ENCODE measurements at regions not wholly inside any gene's neighbourhood (a gene's known extent, or its start where the extent isn't known, plus 50 kb on each side); places are given as distances from the start of the nearest gene placed in this dataset.

GRCh38 chr6:133697185-133697584 is 191.7 kb upstream of the TCF21 start:
- H3K9me3 Mint-ChIP-seq (ENCODE audit: low read depth, unreplicated experiment), result peaks cover 4% of the 10 kb centered on the region
- H3K36me3 Mint-ChIP-seq (ENCODE audit: insufficient read depth, unreplicated experiment), result no peaks in the 10 kb centered on the region
- no peak for DNase-seq
- H3K4me1 Mint-ChIP-seq (ENCODE audit: low read depth, unreplicated experiment), result no peaks in the 10 kb centered on the region
- CTCF ChIA-PET, result no interaction called here
- H3K4me3 Mint-ChIP-seq (ENCODE audit: low read depth, unreplicated experiment), result no peak overlapping the region
- no TSS peak for BruUV-seq (replicated peaks)
- no peaks in the 10 kb centered on the region for H3K27me3 Mint-ChIP-seq (ENCODE audit: unreplicated experiment)
- no peak for TF ChIP-seq CTCF (IDR thresholded peaks at IDR 0.05; ENCODE audit: unreplicated experiment)
- intact Hi-C loops (cut with micrococcal nuclease; ENCODE audit: unreplicated experiment), result no loop called here
- H3K27ac Mint-ChIP-seq (ENCODE audit: unreplicated experiment), result no peak overlapping the region

- intact Hi-C loops (cut with micrococcal nuclease; ENCODE audit: unreplicated experiment), result no loop called here
- Mint-ChIP-seq H3K36me3 (ENCODE audit: insufficient read depth, unreplicated experiment) (no peaks in the 10 kb centered on the region), H3K4me1 (ENCODE audit: low read depth, unreplicated experiment) (no peaks in the 10 kb centered on the region), H3K27me3 (ENCODE audit: unreplicated experiment) (no peaks in the 10 kb centered on the region), H3K4me3 (ENCODE audit: low read depth, unreplicated experiment) (no peak overlapping the region), H3K27ac (ENCODE audit: unreplicated experiment) (no peak overlapping the region), H3K9me3 (ENCODE audit: low read depth, unreplicated experiment) (peaks cover 4% of the 10 kb centered on the region)
- DNase-seq, result no peak
- TF ChIP-seq CTCF (IDR thresholded peaks at IDR 0.05; ENCODE audit: unreplicated experiment), result no peak
- CTCF ChIA-PET, result no interaction called here
- no TSS peak for BruUV-seq (replicated peaks)
Measured at GRCh38 chr6:133697666-133698065, 191.2 kb upstream of the TCF21 start.

- Mint-ChIP-seq H3K4me1 (ENCODE audit: low read depth, unreplicated experiment) (no peaks in the 10 kb centered on the region), H3K36me3 (ENCODE audit: insufficient read depth, unreplicated experiment) (no peaks in the 10 kb centered on the region), H3K9me3 (ENCODE audit: low read depth, unreplicated experiment) (peaks cover 4% of the 10 kb centered on the region), H3K27ac (ENCODE audit: unreplicated experiment) (no peak overlapping the region), H3K27me3 (ENCODE audit: unreplicated experiment) (no peaks in the 10 kb centered on the region), H3K4me3 (ENCODE audit: low read depth, unreplicated experiment) (no peak overlapping the region)
- no peak for TF ChIP-seq CTCF (IDR thresholded peaks at IDR 0.05; ENCODE audit: unreplicated experiment)
- DNase-seq, result no peak
- CTCF ChIA-PET, result no interaction called here
- intact Hi-C loops (cut with micrococcal nuclease; ENCODE audit: unreplicated experiment), result no loop called here
- BruUV-seq (replicated peaks), result no TSS peak
Measured at GRCh38 chr6:133698272-133698671, 190.6 kb upstream of the TCF21 start.

- intact Hi-C loops (cut with micrococcal nuclease; ENCODE audit: unreplicated experiment), result no loop called here
- no peak for TF ChIP-seq CTCF (IDR thresholded peaks at IDR 0.05; ENCODE audit: unreplicated experiment)
- H3K27me3 Mint-ChIP-seq (ENCODE audit: unreplicated experiment), result no peaks in the 10 kb centered on the region
- no peaks in the 10 kb centered on the region for H3K36me3 Mint-ChIP-seq (ENCODE audit: insufficient read depth, unreplicated experiment)
- no peaks in the 10 kb centered on the region for H3K4me1 Mint-ChIP-seq (ENCODE audit: low read depth, unreplicated experiment)
- H3K4me3 Mint-ChIP-seq (ENCODE audit: low read depth, unreplicated experiment), result no peak overlapping the region
- peaks cover 4% of the 10 kb centered on the region for H3K9me3 Mint-ChIP-seq (ENCODE audit: low read depth, unreplicated experiment)
- CTCF ChIA-PET, result interaction anchor here (0.7 kb wide), 2 partner anchors 41 to 704 kb away, joined by 3 read pairs; no protein-coding TSS in a partner anchor
- DNase-seq, result no peak
- no TSS peak for BruUV-seq (replicated peaks)
- H3K27ac Mint-ChIP-seq (ENCODE audit: unreplicated experiment), result no peak overlapping the region
Measured at GRCh38 chr6:133699741-133700385, 189.1 kb upstream of the TCF21 start.

Measured in Calu3 (cell line).